ENCODE measurements at regions not wholly inside any gene's neighbourhood (a gene's known extent, or its start where the extent isn't known, plus 50 kb on each side); places are given as distances from the start of the nearest gene placed in this dataset.

- TF ChIP-seq, protein P1, sequence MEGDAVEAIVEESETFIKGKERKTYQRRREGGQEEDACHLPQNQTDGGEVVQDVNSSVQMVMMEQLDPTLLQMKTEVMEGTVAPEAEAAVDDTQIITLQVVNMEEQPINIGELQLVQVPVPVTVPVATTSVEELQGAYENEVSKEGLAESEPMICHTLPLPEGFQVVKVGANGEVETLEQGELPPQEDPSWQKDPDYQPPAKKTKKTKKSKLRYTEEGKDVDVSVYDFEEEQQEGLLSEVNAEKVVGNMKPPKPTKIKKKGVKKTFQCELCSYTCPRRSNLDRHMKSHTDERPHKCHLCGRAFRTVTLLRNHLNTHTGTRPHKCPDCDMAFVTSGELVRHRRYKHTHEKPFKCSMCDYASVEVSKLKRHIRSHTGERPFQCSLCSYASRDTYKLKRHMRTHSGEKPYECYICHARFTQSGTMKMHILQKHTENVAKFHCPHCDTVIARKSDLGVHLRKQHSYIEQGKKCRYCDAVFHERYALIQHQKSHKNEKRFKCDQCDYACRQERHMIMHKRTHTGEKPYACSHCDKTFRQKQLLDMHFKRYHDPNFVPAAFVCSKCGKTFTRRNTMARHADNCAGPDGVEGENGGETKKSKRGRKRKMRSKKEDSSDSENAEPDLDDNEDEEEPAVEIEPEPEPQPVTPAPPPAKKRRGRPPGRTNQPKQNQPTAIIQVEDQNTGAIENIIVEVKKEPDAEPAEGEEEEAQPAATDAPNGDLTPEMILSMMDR (IDR thresholded peaks at IDR 0.05; ENCODE audit: low read depth, low read length) = no peak
- no peak for TF ChIP-seq EZH2phosphoT487 (IDR thresholded peaks at IDR 0.05; ENCODE audit: low read depth)
Observed at GRCh38 chr2:172278667-172279066, 148.7 kb upstream of the ITGA6 start.

Data from OCI-LY3 (cell line).